NCI-H460 (cell line): ENCODE measurements at regions not wholly inside any gene's neighbourhood (a gene's known extent, or its start where the extent isn't known, plus 50 kb on each side); places are given as distances from the start of the nearest gene placed in this dataset.
"Not testable (repeated sequence)": the region's sequence is repeated elsewhere in the genome, so short reads cannot be mapped to it uniquely, and the experiment has no call there.

Experiments
- DNase-seq: peaks from one replicate; pipeline ENCODE4 v3.0.0-alpha.2; 2016; ENCODE audit warnings: low read depth; ENCODE audit errors: extremely low read depth

- no peak for DNase-seq
Observed at GRCh38 chr12:125351788-125352187, 286.6 kb downstream of the AACS start.

GRCh38 chr12:125353002-125353401, 287.8 kb downstream of the AACS start:
- not testable (repeated sequence) for DNase-seq

- DNase-seq = no peak
Observed at GRCh38 chr12:125353871-125354270, 288.6 kb downstream of the AACS start.

- no peak for DNase-seq
Observed at GRCh38 chr12:125355614-125356013, 290.4 kb downstream of the AACS start.

DNA sequence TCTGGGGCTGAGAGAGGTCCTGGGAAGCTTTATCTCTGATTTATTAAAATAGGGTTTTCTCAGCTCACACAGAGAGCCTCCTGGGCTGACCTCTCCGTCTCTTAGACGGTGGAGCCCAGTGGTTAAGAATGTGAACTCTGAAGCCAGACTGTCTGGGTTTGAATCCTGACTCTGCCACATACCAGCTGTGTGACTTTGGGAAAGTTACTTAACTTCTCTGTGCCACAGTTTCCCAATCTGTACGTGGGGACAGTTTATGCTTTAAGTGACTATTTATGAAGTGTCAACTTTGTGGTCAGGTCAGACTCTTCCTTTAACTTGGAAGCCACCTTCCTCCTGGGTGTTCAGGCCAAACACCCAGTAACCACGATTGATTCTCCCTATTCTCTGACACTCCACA, 290.9 kb downstream of the AACS start:
- no peak for DNase-seq

DNA sequence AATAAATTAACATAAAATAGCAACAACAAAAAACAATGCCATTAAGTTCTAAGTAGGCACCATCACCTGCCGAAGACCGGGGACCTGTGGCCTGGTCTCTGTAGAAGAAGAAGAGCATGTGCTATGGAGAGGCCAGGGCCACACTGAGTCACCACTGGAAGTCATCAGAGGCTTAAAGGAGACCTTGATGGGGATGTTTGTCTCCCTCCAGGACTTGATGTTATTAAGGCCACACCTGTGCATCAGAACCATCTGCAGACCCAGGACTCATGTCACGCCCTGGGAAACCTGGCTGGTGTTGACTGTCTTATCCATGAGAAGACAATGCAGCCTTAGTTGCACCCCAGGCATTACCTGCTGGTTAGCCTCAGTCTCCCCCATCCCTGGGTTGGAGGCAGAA, 292.3 kb downstream of the AACS start:
- no peak for DNase-seq

GRCh38 chr12:125360540-125360939, 295.3 kb downstream of the AACS start:
- no peak for DNase-seq

DNA sequence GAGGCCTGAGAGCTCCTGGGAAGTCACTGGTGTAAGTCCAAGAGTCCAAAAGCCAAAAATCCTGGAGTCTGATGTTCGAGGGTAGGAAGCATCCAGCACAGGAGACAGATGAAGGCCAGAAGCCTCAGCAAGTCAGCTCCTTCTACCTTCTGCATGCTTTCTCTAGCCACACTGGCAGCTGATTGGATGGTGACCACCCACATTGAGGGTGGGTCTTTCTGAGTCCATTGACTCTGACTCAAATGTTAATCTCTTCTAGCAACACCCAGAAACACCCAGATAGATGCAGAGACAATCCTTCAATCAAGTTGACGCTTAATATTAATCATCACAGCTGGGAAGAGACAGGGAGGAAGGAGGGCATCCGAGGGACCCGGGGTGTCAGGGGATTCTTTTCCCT, 305.8 kb downstream of the AACS start:
- no peak for DNase-seq

DNA sequence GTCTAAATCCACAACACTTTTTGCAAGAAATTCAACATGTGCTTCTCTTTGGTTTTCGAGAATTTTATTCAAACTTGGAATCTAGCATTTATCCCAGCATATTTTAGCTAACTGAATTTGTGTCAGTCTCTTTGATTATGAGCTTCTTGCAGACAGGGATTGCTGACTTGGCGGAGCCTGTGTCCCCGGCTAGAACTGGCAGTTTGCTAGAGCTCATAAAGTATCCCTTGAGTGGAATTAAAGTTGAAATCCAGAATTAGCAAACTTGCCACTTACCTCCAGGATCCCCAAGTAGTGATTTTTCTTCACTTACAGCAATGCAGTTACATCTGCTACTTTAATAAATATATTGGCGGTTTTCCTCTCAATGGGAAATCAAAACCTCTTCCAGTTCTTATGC, 306.9 kb downstream of the AACS start:
- DNase-seq = no peak

DNA sequence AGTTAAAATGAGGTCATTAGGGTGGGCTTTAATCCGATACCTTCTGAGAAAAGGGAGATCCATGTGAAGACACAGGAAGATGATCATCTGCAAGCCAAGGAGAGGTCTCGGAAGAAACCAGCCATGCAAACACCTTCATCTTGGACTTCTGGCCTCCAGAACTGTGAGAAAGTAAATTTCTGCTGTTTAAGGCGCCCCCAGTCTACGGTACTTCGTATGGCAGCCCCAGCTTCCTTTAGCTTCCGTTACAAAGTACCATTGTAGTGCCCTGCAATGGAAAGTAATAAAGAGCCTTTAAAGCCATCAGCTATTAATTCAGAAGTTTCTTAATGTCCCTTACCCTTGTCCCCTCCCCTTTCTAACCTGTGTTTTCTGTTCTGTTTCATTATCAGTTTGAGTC, 308.1 kb downstream of the AACS start:
- no peak for DNase-seq

- DNase-seq = no peak
Observed at GRCh38 chr12:125376422-125376821, 311.2 kb downstream of the AACS start.

GRCh38 chr12:125377093-125377492, 311.9 kb downstream of the AACS start:
- no peak for DNase-seq

- DNase-seq = no peak
Observed at GRCh38 chr12:125381373-125381772, 316.1 kb downstream of the AACS start.

GRCh38 chr12:125382926-125383325, 317.7 kb downstream of the AACS start:
- no peak for DNase-seq

- no peak for DNase-seq
Observed at GRCh38 chr12:125386652-125387051, 321.4 kb downstream of the AACS start.

- DNase-seq = no peak
Observed at GRCh38 chr12:125387206-125387605, 322.0 kb downstream of the AACS start.

DNA sequence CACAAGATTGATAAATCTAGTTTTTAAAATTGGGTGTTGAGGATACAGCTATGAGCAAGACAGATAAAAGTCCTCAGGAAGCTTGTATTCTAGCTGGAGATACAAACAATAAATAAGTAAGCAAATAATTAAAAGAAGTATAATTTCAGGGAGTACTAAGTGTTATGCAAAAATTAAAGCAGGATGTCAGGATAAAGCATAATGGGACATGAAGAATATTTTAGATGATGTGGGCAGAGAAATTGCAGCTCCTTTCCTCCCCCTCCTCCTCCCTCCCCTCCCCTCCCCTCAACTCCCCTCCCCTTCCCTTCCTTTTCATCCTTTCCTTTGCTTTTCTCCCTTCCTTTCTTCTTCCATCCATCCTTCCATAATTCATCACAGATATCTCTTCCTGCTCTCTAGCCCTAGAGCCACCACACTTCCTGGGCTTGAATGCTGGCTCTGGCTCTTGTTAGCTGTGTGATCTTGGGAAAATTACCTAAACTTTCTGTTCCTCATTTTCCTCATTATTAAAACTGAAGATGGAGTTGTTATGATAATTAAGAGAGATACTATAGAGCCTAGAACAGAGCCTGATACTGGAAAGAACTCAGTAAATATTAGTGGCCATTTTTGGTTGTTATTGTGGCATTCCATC, 323.9 kb downstream of the AACS start:
- no peak for DNase-seq

DNA sequence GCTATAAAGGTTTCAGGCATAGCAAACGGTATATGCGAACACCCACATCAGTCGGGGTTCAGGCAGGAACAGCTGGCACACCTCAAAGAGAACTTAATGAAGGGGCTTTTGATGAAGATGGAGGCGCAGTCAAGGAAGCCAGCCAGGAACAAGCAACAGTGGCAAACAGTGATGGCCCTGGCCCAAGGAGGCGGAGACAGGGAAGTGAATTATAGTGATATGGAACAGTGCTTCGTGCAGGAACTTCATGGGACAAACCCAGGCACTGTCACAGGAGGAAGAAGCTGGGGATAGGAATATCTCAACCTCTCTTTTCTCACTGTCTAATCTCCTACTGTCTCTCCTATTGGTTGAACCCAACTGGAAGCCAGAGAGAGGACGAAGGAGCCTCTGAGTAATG, 328.3 kb downstream of the AACS start:
- no peak for DNase-seq

GRCh38 chr12:125395583-125396215, 330.5 kb downstream of the AACS start:
- DNase-seq = no peak

DNA sequence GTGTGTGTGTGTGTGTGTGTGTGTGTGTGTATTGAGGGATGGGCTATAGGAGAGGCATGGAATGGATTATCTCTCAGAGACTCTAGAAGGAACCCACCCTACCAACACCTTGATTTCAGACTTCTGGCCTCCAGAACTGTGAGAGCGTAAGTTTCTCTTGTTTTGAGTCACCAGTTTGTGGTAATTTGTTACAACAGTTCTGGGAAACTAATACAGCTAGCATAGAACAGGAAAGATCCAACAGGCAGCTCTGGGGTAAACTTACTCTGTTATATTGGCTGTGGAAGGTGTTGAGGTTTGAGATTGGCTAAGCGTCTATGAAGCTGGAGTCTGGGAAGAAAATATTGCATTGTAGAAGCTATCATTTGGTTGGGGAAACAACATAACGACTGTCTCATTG, 334.3 kb downstream of the AACS start:
- no peak for DNase-seq

- DNase-seq = peak; percentile 52
Observed at GRCh38 chr12:125402874-125403789, 337.9 kb downstream of the AACS start.

- no peak for DNase-seq
Observed at GRCh38 chr12:125403843-125404242, 338.6 kb downstream of the AACS start.
